HepG2 (cell line): ENCODE measurements at regions not wholly inside any gene's neighbourhood (a gene's known extent, or its start where the extent isn't known, plus 50 kb on each side); places are given as distances from the start of the nearest gene placed in this dataset.

ENCODE experiments used
- ATAC-seq: fragments of 200-7000 bp; cut with Tn5 transposase; 3 replicates; pipeline ENCODE4 v1.9.1; 2020; ENCODE audit warnings: mild to moderate bottlenecking, moderate library complexity
- BruUV-seq: library from RNA; stranded (reverse); fragments of 400-500 nt; replicated peaks from 2 replicates; lab custom pipeline; 2021; lab: Mats Ljungman, UMichigan
- CTCF ChIA-PET: fragments of 300-600 bp; formaldehyde crosslinking; extraction: SDS; loops from one replicate; lab custom pipeline; 2021; ENCODE audit warnings: low total read pairs, inconsistent platforms, low intra/inter-chr PET ratio; lab: Yijun Ruan, JAX
- POLR2A ChIA-PET: fragments of 350-600 bp; sonication (Branson Sonifier 250); formaldehyde crosslinking; loops from one replicate; lab custom pipeline; 2020; ENCODE audit warnings: antibody characterized with exemption, inconsistent platforms; lab: Yijun Ruan, JAX
- DNase-seq: peaks from one replicate; pipeline ENCODE4 v3.0.0-alpha.2; 2015; ENCODE audit warnings: low spot score
- FAIRE-seq: peaks from 3 replicates; lab custom pipeline; 2011; peaks lifted over from hg19 to GRCh38; lab: Jason Lieb, UNC
- H2AFZ ChIP-seq: one replicate; pipeline ENCODE4 v1.6.1; 2011; ENCODE audit warnings: low read length, inconsistent platforms
- H3K27ac ChIP-seq: fragments of 300-600 bp; 3 replicates; pipeline ENCODE4 v1.8.0; 2011; ENCODE audit warnings: mixed run types, mild to moderate bottlenecking, mixed read lengths, low read length, inconsistent platforms; ENCODE audit not compliant: insufficient read depth; ENCODE audit errors: extremely low read length
- H3K27me3 ChIP-seq, 2 experiments: fragments of 200-600 bp in 1 of 2; 2 replicates in 1 of 2; 3 replicates in 1 of 2; pipeline versions ENCODE4 v1.6.0 to v1.8.0; 2011; ENCODE audit warnings: low read length in 2 of 2, mild to moderate bottlenecking in 2 of 2, moderate library complexity in 2 of 2, inconsistent platforms in 1 of 2; ENCODE audit not compliant: insufficient read depth in 2 of 2, control insufficient read depth in 1 of 2
- H3K36me3 ChIP-seq, 2 experiments: fragments of 200-600 bp in 1 of 2; replicated peaks in 1 of 2; 2 replicates in 1 of 2; 3 replicates in 1 of 2; pipeline versions ENCODE4 v1.5.1 to v1.8.0; 2011; ENCODE audit warnings: low read length in 2 of 2, inconsistent platforms in 1 of 2; ENCODE audit not compliant: insufficient read depth in 2 of 2, control insufficient read depth in 1 of 2
- H3K4me1 ChIP-seq: 2 replicates; pipeline ENCODE4 v1.5.1; 2012; ENCODE audit warnings: low read length, inconsistent platforms; ENCODE audit not compliant: insufficient read depth
- H3K4me2 ChIP-seq: 2 replicates; pipeline ENCODE4 v1.6.0; 2011; ENCODE audit warnings: low read depth, low read length, inconsistent platforms
- H3K4me3 ChIP-seq, 3 experiments: fragments of 200-600 bp in 1 of 3; sonication (generic), shearing (Covaris generic) in 1 of 3; replicated peaks in 1 of 3; 2 replicates each; pipeline ENCODE4 v1.5.1; 2011 to 2016; ENCODE audit warnings: low read length in 3 of 3, inconsistent platforms in 2 of 3, low read depth in 2 of 3, mild to moderate bottlenecking in 2 of 3, control low read depth in 1 of 3, mixed read lengths in 1 of 3; ENCODE audit not compliant: insufficient read depth in 1 of 3
- H3K79me2 ChIP-seq: one replicate; pipeline ENCODE4 v1.6.1; 2011; ENCODE audit warnings: low read length, inconsistent platforms; ENCODE audit not compliant: insufficient read depth
- H3K9ac ChIP-seq: 2 replicates; pipeline ENCODE4 v1.6.0; 2011; ENCODE audit warnings: mild to moderate bottlenecking, low read depth, low read length, inconsistent platforms; ENCODE audit not compliant: insufficient read depth
- H3K9me3 ChIP-seq: 2 replicates; pipeline ENCODE4 v1.5.1; 2012; ENCODE audit warnings: mild to moderate bottlenecking, low read length
- H4K20me1 ChIP-seq: 2 replicates; pipeline ENCODE4 v1.6.0; 2011; ENCODE audit warnings: inconsistent platforms, mild to moderate bottlenecking, low read length, moderate library complexity; ENCODE audit not compliant: insufficient read depth
- GZF1 ChIP-seq: sonication (generic); formaldehyde crosslinking; IDR thresholded peaks from 2 replicates; pipeline ENCODE4 v1.5.1; 2020; ENCODE audit warnings: mild to moderate bottlenecking, missing genetic modification reagents
- MYNN ChIP-seq: sonication (generic); formaldehyde crosslinking; IDR thresholded peaks from 2 replicates; pipeline ENCODE4 v1.4.0; 2020; ENCODE audit warnings: mild to moderate bottlenecking, low read depth, missing genetic modification reagents
- PHB2 ChIP-seq: fragments of 450-650 bp; IDR thresholded peaks from 2 replicates; pipeline ENCODE4 v1.6.1; 2018; ENCODE audit not compliant: partially characterized antibody
- POLR2A ChIP-seq, 2 experiments: IDR thresholded peaks; 2 replicates each; pipeline ENCODE4 v1.6.1; 2011; ENCODE audit warnings: low read depth in 2 of 2, low read length in 2 of 2, mild to moderate bottlenecking in 1 of 2, moderate library complexity in 1 of 2; ENCODE audit not compliant: insufficient read depth in 1 of 2
- RBM39 ChIP-seq: fragments of 200-400 bp; formaldehyde crosslinking; IDR thresholded peaks from one replicate; pipeline ENCODE4 v1.6.1; 2018; ENCODE audit warnings: antibody characterized with exemption, mild to moderate bottlenecking, low read depth, low read length; ENCODE audit not compliant: poor library complexity, severe bottlenecking
- SIN3B ChIP-seq: fragments of 150-350 bp; IDR thresholded peaks from 2 replicates; pipeline ENCODE4 v1.6.1; 2014; ENCODE audit warnings: low read length
- TCF7 ChIP-seq: sonication (generic); IDR thresholded peaks from 2 replicates; pipeline ENCODE4 v1.6.1; 2016; ENCODE audit warnings: antibody characterized with exemption, low read depth
- ZBTB20 ChIP-seq: sonication (generic); formaldehyde crosslinking; IDR thresholded peaks from 2 replicates; pipeline ENCODE4 v1.8.1; 2023; ENCODE audit warnings: missing genetic modification reagents, low read depth, mild to moderate bottlenecking, borderline replicate concordance
- ZEB1 ChIP-seq: IDR thresholded peaks from 2 replicates; pipeline ENCODE4 v1.6.1; 2012; ENCODE audit warnings: mild to moderate bottlenecking, low read depth, inconsistent platforms; ENCODE audit not compliant: insufficient replicate concordance
- ZNF432 ChIP-seq: sonication (generic); formaldehyde crosslinking; IDR thresholded peaks from 2 replicates; pipeline ENCODE4 v1.5.0; 2020; ENCODE audit warnings: missing genetic modification reagents, mild to moderate bottlenecking, borderline replicate concordance
- ZNF670 ChIP-seq: sonication (generic); formaldehyde crosslinking; IDR thresholded peaks from 2 replicates; pipeline ENCODE4 v1.8.0; 2022; ENCODE audit warnings: mild to moderate bottlenecking, missing genetic modification reagents, borderline replicate concordance
- ZNF766 ChIP-seq: sonication (generic); formaldehyde crosslinking; IDR thresholded peaks from 2 replicates; pipeline ENCODE4 v1.5.0; 2020; ENCODE audit warnings: missing genetic modification reagents, borderline replicate concordance
- in situ Hi-C: cut with HindIII; loops from 2 replicates; pipeline ENCODE4 v1.10.0; 2017; ENCODE audit warnings: low pct_unique_long_range_greater_than_20kb; ENCODE audit not compliant: extremely low pct_ligation_motif_present
- intact Hi-C: fragments of 100-400 bp; cut with micrococcal nuclease; formaldehyde crosslinking; loops from one replicate; pipeline ENCODE4 v1.10.0; 2022; ENCODE audit not compliant: unreplicated experiment
- TF ChIP-seq, protein P1 (sequence below): sonication (generic); formaldehyde crosslinking; IDR thresholded peaks from 2 replicates; pipeline ENCODE4 v1.4.0; 2020; ENCODE audit warnings: missing genetic modification reagents
- TF ChIP-seq, protein P2 (sequence below), 2 experiments: sonication (generic) in 1 of 2; formaldehyde crosslinking in 1 of 2; IDR thresholded peaks; 2 replicates each; pipeline versions ENCODE4 v1.4.0 to v1.6.1; 2016 to 2020; ENCODE audit warnings: borderline replicate concordance in 1 of 2, low read depth in 1 of 2, mild to moderate bottlenecking in 1 of 2, missing genetic modification reagents in 1 of 2
- TF ChIP-seq, protein P3 (sequence below): sonication (generic); formaldehyde crosslinking; IDR thresholded peaks from 2 replicates; pipeline ENCODE4 v1.4.0; 2020; ENCODE audit warnings: missing genetic modification reagents
- TF ChIP-seq, protein P4 (sequence below): fragments of 450-650 bp; IDR thresholded peaks from 2 replicates; pipeline ENCODE4 v1.6.1; 2016

DNA sequence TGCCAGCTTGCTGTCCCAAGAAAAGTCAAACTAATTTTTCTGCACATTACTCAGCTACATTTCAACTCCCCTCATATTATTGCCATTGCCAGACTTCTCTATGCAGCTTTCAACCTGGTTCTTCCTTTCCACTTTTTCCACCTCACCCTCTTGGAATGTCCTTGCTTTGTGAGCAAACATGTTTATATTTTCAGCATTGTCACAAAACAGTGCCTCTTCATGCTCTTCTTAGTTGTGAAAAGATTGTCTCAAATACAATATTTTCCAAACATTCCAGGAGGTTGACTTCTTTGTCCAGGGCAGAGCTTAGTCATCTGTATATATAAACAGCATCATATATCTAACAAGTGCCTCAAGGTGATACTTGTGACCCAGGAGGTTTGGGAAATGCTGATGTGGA is 803.3 kb upstream of the CELF4 start:
- intact Hi-C loops, result no loop called here
- Histone ChIP-seq H3K4me2 (no peak overlapping the region), H3K79me2 (no peaks in the 10 kb centered on the region), H3K9me3 (no peaks in the 10 kb centered on the region), H3K27ac (no peak overlapping the region), H3K9ac (no peak overlapping the region), H3K4me3 (no peak overlapping the region), H3K27me3 (no peaks in the 10 kb centered on the region; a peak in 1 of 5 replicates), H2AFZ (no peak overlapping the region), H4K20me1 (no peaks in the 10 kb centered on the region), H3K4me1 (no peaks in the 10 kb centered on the region), H3K36me3 (no peaks in the 10 kb centered on the region)
- DNase-seq (no peak), FAIRE-seq (no peak), ATAC-seq (no peak)
- TF ChIP-seq GZF1 (CRISPR knock-in tag), result no peak
- TF ChIP-seq, protein P1, sequence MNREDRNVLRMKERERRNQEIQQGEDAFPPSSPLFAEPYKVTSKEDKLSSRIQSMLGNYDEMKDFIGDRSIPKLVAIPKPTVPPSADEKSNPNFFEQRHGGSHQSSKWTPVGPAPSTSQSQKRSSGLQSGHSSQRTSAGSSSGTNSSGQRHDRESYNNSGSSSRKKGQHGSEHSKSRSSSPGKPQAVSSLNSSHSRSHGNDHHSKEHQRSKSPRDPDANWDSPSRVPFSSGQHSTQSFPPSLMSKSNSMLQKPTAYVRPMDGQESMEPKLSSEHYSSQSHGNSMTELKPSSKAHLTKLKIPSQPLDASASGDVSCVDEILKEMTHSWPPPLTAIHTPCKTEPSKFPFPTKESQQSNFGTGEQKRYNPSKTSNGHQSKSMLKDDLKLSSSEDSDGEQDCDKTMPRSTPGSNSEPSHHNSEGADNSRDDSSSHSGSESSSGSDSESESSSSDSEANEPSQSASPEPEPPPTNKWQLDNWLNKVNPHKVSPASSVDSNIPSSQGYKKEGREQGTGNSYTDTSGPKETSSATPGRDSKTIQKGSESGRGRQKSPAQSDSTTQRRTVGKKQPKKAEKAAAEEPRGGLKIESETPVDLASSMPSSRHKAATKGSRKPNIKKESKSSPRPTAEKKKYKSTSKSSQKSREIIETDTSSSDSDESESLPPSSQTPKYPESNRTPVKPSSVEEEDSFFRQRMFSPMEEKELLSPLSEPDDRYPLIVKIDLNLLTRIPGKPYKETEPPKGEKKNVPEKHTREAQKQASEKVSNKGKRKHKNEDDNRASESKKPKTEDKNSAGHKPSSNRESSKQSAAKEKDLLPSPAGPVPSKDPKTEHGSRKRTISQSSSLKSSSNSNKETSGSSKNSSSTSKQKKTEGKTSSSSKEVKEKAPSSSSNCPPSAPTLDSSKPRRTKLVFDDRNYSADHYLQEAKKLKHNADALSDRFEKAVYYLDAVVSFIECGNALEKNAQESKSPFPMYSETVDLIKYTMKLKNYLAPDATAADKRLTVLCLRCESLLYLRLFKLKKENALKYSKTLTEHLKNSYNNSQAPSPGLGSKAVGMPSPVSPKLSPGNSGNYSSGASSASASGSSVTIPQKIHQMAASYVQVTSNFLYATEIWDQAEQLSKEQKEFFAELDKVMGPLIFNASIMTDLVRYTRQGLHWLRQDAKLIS (CRISPR knock-in tag), result no peak
- TF ChIP-seq POLR2A (IDR thresholded peaks at IDR 0.05; ENCODE audit: insufficient read depth in 1 of 2, low read depth in 2 of 2, low read length in 2 of 2), result no peak
- no peak for TF ChIP-seq ZNF766 (CRISPR knock-in tag)
- no peak for TF ChIP-seq RBM39
- no peak for TF ChIP-seq SIN3B
- no peak for TF ChIP-seq TCF7
- TF ChIP-seq ZNF670 (CRISPR knock-in tag), result no peak
- no peak for TF ChIP-seq MYNN (CRISPR knock-in tag)
- TF ChIP-seq, protein P2, sequence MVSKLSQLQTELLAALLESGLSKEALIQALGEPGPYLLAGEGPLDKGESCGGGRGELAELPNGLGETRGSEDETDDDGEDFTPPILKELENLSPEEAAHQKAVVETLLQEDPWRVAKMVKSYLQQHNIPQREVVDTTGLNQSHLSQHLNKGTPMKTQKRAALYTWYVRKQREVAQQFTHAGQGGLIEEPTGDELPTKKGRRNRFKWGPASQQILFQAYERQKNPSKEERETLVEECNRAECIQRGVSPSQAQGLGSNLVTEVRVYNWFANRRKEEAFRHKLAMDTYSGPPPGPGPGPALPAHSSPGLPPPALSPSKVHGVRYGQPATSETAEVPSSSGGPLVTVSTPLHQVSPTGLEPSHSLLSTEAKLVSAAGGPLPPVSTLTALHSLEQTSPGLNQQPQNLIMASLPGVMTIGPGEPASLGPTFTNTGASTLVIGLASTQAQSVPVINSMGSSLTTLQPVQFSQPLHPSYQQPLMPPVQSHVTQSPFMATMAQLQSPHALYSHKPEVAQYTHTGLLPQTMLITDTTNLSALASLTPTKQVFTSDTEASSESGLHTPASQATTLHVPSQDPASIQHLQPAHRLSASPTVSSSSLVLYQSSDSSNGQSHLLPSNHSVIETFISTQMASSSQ (IDR thresholded peaks at IDR 0.05; ENCODE audit: low read depth), result no peak
- TF ChIP-seq, protein P2 (CRISPR knock-in tag; IDR thresholded peaks at IDR 0.05; ENCODE audit: borderline replicate concordance), result no peak
- TF ChIP-seq, protein P3, sequence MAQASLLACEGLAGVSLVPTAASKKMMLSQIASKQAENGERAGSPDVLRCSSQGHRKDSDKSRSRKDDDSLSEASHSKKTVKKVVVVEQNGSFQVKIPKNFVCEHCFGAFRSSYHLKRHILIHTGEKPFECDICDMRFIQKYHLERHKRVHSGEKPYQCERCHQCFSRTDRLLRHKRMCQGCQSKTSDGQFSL (CRISPR knock-in tag), result no peak
- no peak for TF ChIP-seq ZBTB20 (CRISPR knock-in tag)
- TF ChIP-seq PHB2, result no peak
- TF ChIP-seq ZNF432 (CRISPR knock-in tag), result no peak
- no peak for TF ChIP-seq ZEB1
- TF ChIP-seq, protein P4, sequence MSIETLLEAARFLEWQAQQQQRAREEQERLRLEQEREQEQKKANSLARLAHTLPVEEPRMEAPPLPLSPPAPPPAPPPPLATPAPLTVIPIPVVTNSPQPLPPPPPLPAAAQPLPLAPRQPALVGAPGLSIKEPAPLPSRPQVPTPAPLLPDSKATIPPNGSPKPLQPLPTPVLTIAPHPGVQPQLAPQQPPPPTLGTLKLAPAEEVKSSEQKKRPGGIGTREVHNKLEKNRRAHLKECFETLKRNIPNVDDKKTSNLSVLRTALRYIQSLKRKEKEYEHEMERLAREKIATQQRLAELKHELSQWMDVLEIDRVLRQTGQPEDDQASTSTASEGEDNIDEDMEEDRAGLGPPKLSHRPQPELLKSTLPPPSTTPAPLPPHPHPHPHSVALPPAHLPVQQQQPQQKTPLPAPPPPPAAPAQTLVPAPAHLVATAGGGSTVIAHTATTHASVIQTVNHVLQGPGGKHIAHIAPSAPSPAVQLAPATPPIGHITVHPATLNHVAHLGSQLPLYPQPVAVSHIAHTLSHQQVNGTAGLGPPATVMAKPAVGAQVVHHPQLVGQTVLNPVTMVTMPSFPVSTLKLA, result no peak
- ChIA-PET POLR2A (no interaction called here), CTCF (no interaction called here)
- in situ Hi-C loops, result no loop called here
- BruUV-seq, result no TSS peak
